HG03095 (cell line): ENCODE measurements at regions not wholly inside any gene's neighbourhood (a gene's known extent, or its start where the extent isn't known, plus 50 kb on each side); places are given as distances from the start of the nearest gene placed in this dataset.

ENCODE experiments used
- ATAC-seq: cut with Tn5 transposase; IDR thresholded peaks from one replicate; pipeline ENCODE4 v1.9.1; 2021; ENCODE audit warnings: moderate library complexity; ENCODE audit not compliant: unreplicated experiment

- ATAC-seq = no peak
Observed at GRCh38 chr1:38242506-38242905, 195.9 kb upstream of the POU3F1 start.

DNA sequence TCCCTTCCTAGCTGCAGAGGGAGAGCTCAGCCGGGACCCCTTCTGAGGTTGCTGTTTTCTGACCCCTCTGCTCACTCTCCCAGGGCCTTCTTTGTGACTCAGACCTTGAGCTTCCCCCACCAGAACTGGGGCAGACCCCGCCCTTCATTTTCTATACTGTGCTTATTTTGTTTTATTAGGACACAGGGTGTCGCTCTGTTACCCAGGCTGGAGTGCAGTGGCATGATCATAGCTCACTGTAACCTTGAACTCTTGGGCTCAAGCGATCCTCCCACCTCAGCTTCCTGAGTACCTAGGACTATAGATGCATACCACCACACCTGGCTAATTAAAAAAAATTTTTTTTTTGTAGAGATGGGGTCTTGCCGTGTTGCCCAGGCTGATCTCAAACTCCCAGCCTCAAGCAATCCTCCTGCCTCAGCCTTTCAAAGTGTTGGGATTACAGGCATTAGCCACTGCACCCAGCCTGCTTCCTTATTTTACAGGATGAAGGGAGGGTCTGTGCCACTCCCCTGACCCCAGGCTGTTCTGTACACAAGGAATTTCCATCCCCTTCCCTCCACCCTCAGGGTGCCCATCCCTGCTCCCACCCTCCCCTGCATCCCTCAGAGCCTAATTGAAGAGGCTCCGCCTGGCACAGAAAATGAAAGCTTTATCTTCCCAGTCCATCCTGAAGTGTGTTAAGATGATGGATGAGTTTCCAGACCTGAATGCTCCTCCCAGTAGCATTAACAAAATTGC lies 195.2 kb upstream of the POU3F1 start:
- no peak for ATAC-seq

DNA sequence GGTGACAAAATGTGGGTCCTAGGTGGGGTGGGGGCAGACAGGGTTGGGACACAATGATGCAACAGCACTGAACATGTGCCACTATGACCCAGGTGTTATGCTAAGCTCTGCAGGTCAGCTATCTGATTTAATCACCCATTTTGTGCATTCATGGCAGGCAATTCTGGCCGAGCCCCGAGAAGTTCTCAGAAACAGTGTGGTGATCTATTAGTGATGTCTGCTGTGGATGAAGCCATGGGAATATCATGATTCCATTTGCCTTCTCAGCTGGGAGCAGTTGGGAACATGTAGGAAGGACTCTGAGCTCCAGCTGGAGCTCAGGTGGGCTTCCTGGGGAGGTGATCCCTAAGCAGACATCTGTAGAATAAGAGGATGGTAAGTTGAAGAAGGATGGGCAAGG lies 194.0 kb upstream of the POU3F1 start:
- no peak for ATAC-seq

DNA sequence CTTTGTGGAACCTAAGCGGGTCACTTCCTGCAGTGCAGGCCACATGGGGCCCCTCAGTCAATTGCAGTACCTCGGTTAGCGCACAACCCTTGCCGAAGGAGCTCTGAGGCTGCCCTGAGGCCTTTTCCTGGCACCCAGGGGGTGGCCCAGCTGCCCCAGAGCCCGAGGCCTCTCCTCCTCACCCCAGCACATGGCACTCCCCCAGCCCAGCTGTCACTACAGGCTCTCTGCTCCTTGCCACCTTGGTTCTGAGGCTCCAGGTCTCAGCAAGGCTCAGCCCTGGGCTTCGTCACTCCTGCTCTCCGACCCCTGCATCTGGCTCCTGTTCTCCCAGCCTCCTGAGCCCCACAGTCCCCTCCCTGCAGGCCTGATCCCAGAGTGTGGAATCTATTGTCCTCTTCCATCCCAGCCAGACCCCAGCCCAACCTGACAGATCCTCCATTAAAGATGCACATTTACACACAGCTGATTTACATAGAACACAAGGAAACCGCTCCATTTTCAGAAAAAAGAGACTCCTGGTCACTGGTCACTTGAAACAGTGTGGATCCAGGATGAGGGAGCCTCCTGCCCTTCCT lies 192.8 kb upstream of the POU3F1 start:
- ATAC-seq = no peak

- no peak for ATAC-seq
Observed at GRCh38 chr1:38238294-38238693, 191.7 kb upstream of the POU3F1 start.

DNA sequence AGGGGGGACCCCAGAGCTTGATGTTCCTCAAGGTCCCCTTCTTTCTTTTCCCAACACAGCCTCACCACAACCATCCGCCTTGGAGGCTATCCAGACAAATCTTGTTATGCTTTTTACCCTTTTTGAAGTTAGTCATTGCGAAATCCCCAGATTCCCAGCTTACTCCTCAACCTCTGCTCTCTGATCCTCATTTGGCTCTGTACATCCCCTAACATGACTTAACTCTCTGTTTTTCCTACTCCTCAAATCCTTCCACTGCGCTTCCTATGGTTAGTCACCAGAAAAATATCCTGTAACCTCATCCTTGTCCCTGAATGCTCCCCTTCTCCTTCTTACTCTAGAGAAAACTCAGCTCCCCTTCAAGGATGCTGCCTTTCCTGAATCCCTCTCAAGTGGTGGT lies 189.1 kb upstream of the POU3F1 start:
- no peak for ATAC-seq

- ATAC-seq = no peak
Observed at GRCh38 chr1:38231941-38232340, 185.3 kb upstream of the POU3F1 start.

- ATAC-seq = no peak
Observed at GRCh38 chr1:38228718-38229117, 182.1 kb upstream of the POU3F1 start.

- no peak for ATAC-seq
Observed at GRCh38 chr1:38225745-38226144, 179.2 kb upstream of the POU3F1 start.

DNA sequence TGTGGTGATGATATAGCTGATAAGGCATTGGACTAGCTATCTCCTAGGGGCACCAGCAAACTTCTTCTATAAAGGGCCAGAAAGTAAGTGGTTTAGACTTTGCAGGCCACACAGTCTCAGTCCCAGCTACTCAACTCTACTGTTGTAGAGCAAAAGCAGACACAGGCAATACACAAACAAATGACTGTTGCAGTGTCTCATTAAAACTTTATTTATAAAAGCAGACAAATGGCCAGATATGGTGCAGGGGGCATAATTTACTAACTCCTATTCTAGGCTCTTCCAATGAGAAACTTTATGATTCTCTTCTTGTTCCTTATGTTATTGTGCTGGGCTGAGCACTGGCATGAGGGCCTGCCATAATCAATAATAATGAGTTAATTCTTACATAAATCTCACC lies 176.8 kb upstream of the POU3F1 start:
- ATAC-seq = no peak

- ATAC-seq = no peak
Observed at GRCh38 chr1:38222891-38223290, 176.3 kb upstream of the POU3F1 start.

DNA sequence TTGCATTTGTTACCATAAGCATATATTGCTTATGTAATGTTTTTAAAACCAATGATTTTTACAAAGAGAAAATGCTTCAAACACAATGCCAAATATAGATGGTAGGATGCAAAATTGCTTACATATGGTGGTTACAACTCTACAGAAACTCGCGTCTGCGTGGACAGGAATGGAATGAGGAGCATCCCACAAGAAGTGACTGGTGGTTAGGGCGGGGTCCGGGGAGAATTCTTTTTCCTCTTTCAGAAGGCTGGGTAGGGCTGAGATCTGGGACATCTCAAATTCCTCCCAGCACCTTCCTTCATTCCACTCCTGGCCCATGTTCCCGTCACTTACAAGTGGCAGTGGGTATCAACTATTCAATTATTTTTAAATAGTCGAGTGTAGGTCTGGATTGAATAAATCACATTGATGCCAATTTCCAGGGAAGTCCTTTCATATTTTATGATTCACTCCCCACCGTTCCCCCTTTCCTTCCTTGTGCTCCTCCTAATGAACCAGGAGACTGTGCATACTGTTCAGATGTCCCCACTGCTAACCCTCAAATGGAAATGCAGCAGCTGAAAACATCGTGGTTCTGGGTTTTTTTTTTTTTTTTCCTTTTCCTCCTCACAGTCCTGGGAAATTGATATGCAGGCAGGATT lies 174.5 kb upstream of the POU3F1 start:
- no peak for ATAC-seq

DNA sequence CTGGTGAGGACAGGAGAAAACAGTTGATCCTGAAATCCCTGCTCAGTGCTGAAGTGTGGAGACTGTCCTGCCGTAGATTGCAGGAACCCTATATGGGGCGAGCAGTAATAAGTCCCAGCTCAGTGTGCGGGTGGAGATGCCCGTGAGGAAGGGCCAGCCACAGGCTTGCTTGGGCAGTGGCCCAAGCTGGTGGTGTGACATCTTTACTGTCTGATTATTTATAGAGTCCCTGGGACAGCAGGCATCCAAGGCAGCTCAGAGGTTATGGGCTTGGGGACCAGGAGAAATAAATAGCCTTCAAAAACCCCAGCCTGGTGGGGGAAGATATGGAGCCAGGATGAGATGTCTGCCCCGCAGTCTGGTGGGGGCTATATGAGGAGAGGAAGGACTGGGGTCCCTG lies 170.7 kb upstream of the POU3F1 start:
- ATAC-seq = no peak

GRCh38 chr1:38213646-38214434 lies 167.2 kb upstream of the POU3F1 start:
- ATAC-seq = no peak

DNA sequence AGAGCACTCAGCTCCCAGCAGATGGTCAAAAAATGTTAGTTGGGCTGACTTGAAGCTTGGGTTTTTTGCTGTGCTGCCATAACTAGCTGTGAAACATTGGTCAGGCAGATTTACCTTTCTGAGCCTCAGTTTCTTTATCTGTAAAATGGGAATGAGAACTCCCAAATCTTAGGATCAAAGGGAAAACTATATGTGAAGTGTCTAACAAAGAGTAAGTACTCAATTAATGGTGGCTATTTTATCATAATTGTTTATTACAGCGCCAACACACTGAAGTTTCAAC lies 164.2 kb upstream of the POU3F1 start:
- ATAC-seq = no peak

- no peak for ATAC-seq
Observed at GRCh38 chr1:38210021-38210894, 163.7 kb upstream of the POU3F1 start.

DNA sequence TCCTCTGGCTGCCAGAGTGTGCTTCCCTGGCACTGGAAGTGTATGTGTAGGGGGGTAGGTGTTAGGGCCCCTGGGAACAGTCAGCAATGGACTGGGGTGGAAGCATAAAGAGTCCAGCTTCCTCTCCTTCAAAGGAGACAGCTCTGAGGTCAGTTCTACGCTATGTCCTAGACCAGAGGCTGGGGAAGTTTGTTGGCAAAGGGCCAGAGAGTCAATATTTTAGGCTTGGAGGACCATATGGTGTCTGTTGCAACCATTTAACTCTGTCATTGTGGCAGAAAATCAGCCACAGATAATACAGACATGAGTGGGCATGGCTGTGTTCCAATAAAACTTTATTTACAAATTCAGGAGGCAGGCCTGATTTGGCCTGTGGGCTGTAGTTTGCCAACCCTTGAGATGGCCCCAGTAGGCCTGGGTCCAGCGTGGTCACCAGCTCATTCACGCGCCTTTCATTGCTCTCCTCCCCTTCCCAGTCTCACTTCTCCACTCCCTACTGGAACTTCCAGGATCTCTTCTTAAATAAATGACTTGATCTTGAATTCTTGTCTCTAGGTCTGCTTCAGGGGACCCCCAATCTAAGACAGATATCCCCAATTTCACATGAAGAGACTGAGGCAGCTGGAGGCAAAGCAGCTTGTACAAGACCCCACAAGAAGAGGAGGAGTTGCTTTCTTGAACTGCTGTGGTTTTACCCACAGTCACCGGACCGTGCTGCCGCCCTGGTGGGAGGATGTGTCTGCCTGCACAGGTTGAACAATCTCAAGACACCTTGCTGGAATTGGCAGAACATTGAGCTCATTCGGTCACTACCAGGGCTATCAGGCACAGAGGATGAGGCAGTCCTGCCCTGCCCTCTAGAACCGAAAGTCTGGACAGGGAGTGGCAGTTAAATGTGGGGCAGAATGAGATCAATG lies 162.4 kb upstream of the POU3F1 start:
- no peak for ATAC-seq

- ATAC-seq = no peak
Observed at GRCh38 chr1:38207906-38208305, 161.3 kb upstream of the POU3F1 start.

DNA sequence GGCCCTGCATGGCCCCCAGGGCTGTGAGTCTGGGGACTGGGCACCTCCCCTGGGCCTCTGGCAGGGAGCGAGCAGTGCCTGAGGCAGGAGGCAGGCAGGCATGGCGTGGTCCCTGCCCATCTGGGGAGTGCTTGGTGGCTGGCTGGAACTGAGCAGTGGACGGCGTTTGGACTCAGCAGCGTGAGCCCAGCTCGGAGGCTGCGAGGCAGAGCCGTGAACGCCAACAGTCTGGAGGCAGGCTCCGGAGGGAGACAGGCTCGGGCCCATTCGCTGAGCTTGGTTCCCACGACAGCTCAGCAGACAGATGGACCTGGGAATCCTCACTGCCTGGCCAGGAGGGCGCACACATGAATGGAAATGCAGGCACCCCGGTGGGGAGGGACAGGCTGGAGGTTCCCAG lies 160.7 kb upstream of the POU3F1 start:
- ATAC-seq = no peak

- no peak for ATAC-seq
Observed at GRCh38 chr1:38204698-38205097, 158.1 kb upstream of the POU3F1 start.
